Astrocyte of the hippocampus (primary cell): ENCODE measurements at regions not wholly inside any gene's neighbourhood (a gene's known extent, or its start where the extent isn't known, plus 50 kb on each side); places are given as distances from the start of the nearest gene placed in this dataset.
"Not testable (repeated sequence)": the region's sequence is repeated elsewhere in the genome, so short reads cannot be mapped to it uniquely, and the experiment has no call there.

Source experiments
- DNase-seq: peaks from one replicate; pipeline ENCODE4 v3.0.0; 2011; ENCODE audit warnings: low read depth, low spot score

GRCh38 chr2:187206071-187206470 lies 242.0 kb downstream of the CALCRL start:
- peak; percentile 19 for DNase-seq

GRCh38 chr2:187198136-187198535 lies 249.9 kb downstream of the CALCRL start:
- no peak for DNase-seq

DNA sequence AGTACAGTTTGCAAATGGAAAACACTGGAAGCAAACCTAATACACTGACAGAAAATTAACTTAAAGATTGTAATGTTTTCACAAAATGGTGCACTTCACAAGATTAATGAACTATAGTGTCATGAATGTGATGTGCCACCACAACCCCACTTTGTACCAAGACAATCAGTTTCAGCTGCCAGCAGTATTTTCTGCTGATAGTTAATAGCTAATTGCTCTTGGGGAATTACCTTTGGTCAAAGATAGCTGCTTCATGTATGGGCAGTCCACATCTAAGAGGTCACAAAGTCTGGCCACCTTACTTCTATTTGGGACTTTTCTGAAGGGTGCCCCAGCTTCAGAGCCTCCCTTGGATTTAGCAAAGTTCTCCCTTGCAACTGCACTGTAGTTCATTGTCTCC lies 254.0 kb downstream of the CALCRL start:
- DNase-seq: no peak

- peak; percentile 30 for DNase-seq
Observed at GRCh38 chr2:187188783-187189631, 259.0 kb downstream of the CALCRL start.

GRCh38 chr2:187187519-187187918 lies 260.5 kb downstream of the CALCRL start:
- no peak for DNase-seq

- no peak for DNase-seq
Observed at GRCh38 chr2:187180529-187180928, 267.5 kb downstream of the CALCRL start.

DNA sequence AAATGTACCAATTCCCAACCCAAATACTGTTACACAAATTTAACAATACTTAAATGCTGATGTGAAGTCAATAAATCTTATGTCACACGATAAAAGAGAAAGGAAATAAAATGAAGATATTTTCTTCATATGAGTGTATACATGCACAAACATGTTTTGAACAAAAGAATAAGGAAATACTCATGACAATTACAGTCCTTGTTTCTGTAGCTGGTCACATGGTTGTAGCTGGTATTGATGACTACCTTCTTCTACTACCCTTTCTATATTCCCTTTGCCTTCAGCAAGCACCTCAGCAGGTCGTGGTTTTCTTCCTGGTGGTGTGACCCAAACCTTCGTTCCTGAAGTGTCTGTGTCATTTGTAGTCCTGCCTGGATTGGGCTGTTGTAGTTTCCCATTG lies 269.2 kb downstream of the CALCRL start:
- DNase-seq: not testable (repeated sequence)

GRCh38 chr2:187177253-187177652 lies 270.8 kb downstream of the CALCRL start:
- DNase-seq: no peak

DNA sequence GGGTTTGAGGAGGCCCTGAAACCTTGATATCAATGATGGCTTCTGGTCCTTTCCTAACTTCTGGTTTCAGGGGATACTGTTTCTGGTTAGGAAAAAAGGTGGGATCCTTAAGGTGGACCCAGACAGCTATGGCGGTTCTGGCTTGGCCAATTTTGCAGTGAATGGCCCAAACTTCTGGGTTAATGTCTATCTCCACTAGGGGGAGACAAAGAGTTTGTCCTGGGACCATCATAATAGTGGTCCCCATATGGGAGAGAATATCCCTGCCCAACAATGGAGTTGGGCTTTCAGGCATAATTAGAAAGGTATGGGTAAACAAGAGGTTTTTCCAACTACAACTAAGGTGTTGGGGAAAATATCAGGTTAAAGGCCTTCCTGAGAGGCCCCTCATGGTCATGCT lies 273.5 kb downstream of the CALCRL start:
- no peak for DNase-seq

DNA sequence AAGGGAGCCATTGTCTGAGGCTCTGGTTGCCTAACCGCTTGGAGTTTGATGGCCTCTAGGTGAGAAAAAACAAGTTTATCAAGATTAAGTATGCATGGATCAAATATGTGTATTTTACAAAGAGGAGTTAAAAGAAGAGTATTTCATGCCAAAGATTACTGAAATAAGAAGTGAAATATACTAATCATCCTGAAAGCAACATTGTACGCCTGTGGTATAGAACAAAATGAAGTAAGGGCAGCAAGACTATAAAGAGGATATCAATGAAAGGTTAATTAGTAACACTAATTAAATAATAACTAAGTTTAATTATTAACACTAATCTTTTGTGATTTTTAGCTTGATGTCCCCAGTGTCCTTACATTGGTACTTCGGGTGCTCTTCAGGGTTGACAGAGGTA lies 276.7 kb downstream of the CALCRL start:
- DNase-seq: no peak

DNA sequence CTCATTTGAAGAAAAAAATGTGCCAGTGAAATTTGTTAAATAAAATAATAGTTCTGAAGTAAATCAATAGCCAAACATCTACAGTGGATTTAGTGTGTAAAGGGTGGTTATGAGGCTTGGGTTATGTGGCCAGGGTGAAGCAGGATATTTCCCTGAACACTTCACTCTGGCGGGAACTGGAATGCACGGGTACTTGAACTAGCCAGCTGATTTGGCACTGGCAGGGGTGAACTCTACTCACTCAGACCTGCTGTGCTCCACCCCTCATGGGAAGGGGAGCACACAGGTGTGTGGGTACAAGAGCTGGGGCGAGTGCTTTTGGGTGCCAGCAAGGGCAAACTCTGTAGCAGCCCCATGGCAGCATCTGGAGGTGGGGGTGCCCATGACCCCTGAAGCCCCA lies 278.2 kb downstream of the CALCRL start:
- no peak for DNase-seq

GRCh38 chr2:187168720-187169713 lies 279.0 kb downstream of the CALCRL start:
- no peak for DNase-seq

- no peak for DNase-seq
Observed at GRCh38 chr2:187167491-187167890, 280.6 kb downstream of the CALCRL start.

GRCh38 chr2:187165936-187166610 lies 282.0 kb downstream of the CALCRL start:
- peak; percentile 10 for DNase-seq

- no peak for DNase-seq
Observed at GRCh38 chr2:187158452-187158851, 289.6 kb downstream of the CALCRL start.

DNA sequence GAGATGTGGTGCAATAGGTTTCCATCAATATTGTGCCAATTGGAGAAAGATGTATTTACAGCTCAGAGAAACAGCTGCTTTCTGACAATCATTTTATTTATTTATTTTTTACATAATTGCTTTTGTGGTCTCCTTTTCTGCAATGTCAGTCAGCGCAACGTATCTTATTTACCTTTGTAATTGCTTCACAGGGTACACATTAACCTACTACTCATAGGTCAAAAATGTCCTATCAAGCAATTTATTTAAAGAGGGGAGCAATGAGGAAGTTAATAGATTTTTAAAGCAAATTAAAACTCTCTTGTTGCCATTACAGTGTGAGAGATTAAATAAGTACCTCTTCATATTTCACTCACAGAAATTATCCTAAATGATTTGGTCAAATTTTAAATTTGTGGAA lies 291.0 kb downstream of the CALCRL start:
- no peak for DNase-seq

- no peak for DNase-seq
Observed at GRCh38 chr2:187155476-187155875, 292.6 kb downstream of the CALCRL start.

DNA sequence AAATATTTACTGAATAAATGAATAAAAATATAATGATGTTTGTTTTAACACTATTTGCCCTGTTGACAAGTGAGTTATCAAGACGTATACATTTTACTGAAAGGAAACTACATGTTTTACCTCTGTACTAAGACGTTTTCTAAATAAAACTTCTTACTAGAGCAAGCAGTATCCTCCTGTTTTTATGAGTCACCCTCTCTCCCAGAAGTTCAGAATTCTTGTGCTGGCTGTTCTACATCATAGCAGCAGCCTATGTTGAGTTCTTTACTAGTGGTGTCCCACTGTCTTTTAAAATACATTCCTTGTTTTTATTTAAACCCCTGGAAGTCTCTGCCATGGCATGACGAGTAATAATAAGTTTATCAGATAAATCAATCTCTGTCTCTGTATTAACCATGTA lies 297.4 kb downstream of the CALCRL start:
- peak; percentile 44 for DNase-seq

DNA sequence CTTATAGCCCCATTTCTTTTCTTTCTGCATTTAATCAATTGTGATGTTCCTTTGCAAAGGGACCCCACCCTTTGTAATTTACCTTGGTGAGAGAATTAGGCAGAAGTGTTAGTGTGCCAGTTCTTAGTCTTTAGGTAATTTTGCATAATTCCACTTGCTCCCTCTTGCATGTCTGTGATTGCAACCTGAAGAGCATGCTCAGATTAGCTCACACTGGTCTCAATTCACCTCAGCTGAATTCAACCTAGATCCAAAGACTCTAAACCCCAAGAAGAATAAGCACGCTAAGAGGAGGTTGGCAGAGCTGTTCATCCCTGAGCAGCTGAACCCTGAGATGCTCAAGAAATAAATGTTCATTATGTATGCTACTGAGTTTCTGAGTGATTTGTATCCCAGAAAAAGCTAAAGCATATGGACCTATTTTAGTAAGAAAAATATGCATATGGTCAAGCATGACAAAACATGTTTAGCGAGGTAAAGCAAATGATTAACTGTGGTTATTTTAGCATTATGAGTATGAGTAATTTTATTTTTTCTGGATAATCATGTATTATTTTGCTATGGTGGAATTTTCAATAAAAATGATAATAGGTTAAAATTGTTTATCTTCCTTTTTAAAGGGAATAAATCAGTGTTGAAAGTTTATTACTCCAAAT lies 299.2 kb upstream of the ZSWIM2 start:
- DNase-seq: no peak

- DNase-seq: no peak
Observed at GRCh38 chr2:187143537-187143936, 294.6 kb upstream of the ZSWIM2 start.

DNA sequence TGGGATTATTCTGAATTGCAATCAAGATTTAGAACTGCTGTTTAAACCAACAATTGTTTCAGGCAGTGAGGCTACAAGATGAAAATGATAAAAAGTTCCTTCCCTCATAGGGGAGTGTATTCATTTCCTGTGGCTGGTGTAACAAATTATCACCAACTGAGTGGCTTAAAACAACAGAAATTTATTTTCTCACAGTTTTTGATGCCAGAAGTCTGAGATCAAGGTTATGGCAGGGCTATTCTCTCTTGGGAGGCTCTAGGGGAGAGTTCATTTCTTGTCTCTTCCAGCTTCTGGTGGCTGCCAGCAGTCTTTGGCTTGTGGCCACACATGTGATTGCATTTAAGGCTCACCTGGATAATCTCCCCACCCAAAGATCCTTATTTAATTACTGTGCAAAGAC lies 290.5 kb upstream of the ZSWIM2 start:
- DNase-seq: no peak
